Loucy (cell line): ENCODE measurements at regions not wholly inside any gene's neighbourhood (a gene's known extent, or its start where the extent isn't known, plus 50 kb on each side); places are given as distances from the start of the nearest gene placed in this dataset.

Experiments
- EZH2phosphoT487 ChIP-seq: fragments of 200-600 bp; IDR thresholded peaks from 2 replicates; pipeline ENCODE4 v1.6.1; 2018; ENCODE audit warnings: antibody characterized with exemption, mild to moderate bottlenecking, moderate library complexity, borderline replicate concordance
- TF ChIP-seq, protein P1 (sequence below): fragments of 200-600 bp; sonication (generic); conservative IDR thresholded peaks from 2 replicates; pipeline ENCODE4 v1.5.1; 2014; ENCODE audit warnings: mild to moderate bottlenecking, antibody characterized with exemption, low read length

DNA sequence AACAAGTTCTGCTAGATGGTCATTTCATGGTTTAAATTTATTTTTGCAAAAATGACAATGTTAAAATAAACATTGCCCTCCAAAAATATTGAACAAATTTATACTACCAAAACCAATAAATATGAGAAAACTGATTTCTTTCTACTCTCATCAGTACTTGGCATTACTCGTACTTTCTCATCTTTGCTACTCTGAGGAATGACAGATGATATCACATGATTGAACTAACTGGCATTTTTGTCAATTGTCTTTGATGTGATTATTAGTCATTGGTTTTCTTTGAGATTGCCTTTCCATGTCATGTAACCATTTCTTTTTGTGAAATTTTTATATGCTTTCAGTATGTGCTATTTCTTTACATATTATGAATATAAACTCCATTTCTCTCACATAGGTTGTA, 167.0 kb upstream of the ITGA4 start:
- TF ChIP-seq, protein P1, sequence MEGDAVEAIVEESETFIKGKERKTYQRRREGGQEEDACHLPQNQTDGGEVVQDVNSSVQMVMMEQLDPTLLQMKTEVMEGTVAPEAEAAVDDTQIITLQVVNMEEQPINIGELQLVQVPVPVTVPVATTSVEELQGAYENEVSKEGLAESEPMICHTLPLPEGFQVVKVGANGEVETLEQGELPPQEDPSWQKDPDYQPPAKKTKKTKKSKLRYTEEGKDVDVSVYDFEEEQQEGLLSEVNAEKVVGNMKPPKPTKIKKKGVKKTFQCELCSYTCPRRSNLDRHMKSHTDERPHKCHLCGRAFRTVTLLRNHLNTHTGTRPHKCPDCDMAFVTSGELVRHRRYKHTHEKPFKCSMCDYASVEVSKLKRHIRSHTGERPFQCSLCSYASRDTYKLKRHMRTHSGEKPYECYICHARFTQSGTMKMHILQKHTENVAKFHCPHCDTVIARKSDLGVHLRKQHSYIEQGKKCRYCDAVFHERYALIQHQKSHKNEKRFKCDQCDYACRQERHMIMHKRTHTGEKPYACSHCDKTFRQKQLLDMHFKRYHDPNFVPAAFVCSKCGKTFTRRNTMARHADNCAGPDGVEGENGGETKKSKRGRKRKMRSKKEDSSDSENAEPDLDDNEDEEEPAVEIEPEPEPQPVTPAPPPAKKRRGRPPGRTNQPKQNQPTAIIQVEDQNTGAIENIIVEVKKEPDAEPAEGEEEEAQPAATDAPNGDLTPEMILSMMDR = no peak
- no peak for TF ChIP-seq EZH2phosphoT487
